DND-41 (cell line): ENCODE measurements at regions not wholly inside any gene's neighbourhood (a gene's known extent, or its start where the extent isn't known, plus 50 kb on each side); places are given as distances from the start of the nearest gene placed in this dataset.

Source experiments
- ATAC-seq: fragments of 200-7000 bp; cut with Tn5 transposase; 3 replicates; pipeline ENCODE4 v1.9.1; 2021; ENCODE audit warnings: low read depth; ENCODE audit not compliant: insufficient read depth
- DNase-seq: peaks from one replicate; pipeline ENCODE4 v3.0.0-alpha.2; 2020
- H2AFZ ChIP-seq: 2 replicates; pipeline ENCODE4 v1.6.0; 2012; ENCODE audit warnings: low read depth, low read length
- H3K27ac ChIP-seq: 2 replicates; pipeline ENCODE4 v1.5.1; 2012; ENCODE audit warnings: low read length, inconsistent platforms
- H3K27me3 ChIP-seq: fragments of 200-600 bp; sonication (generic); 2 replicates; pipeline ENCODE4 v1.6.0; 2012; ENCODE audit warnings: low read length, mild to moderate bottlenecking, inconsistent platforms; ENCODE audit not compliant: insufficient read depth, poor library complexity
- H3K36me3 ChIP-seq: 2 replicates; pipeline ENCODE4 v1.5.1; 2012; ENCODE audit warnings: low read length, inconsistent platforms; ENCODE audit not compliant: insufficient read depth
- H3K4me1 ChIP-seq: 2 replicates; pipeline ENCODE4 v1.5.1; 2012; ENCODE audit warnings: mild to moderate bottlenecking, low read length; ENCODE audit not compliant: insufficient read depth
- H3K4me2 ChIP-seq: 2 replicates; pipeline ENCODE4 v1.6.0; 2012; ENCODE audit warnings: mild to moderate bottlenecking, moderate library complexity, low read length, inconsistent platforms; ENCODE audit not compliant: insufficient read depth
- H3K4me3 ChIP-seq, 2 experiments: fragments of 200-600 bp in 1 of 2; shearing (Covaris generic) in 1 of 2; 2 replicates each; pipeline ENCODE4 v1.5.1; 2012 to 2016; ENCODE audit warnings: inconsistent platforms in 2 of 2, low read length in 2 of 2, mild to moderate bottlenecking in 2 of 2, low read depth in 1 of 2, moderate library complexity in 1 of 2
- H3K79me2 ChIP-seq: 2 replicates; pipeline ENCODE4 v1.6.0; 2012; ENCODE audit warnings: low read length, inconsistent platforms; ENCODE audit not compliant: insufficient read depth
- H3K9ac ChIP-seq: 2 replicates; pipeline ENCODE4 v1.6.0; 2012; ENCODE audit warnings: low read depth, mild to moderate bottlenecking, inconsistent platforms, low read length, moderate library complexity
- H3K9me3 ChIP-seq: 2 replicates; pipeline ENCODE4 v1.5.1; 2012; ENCODE audit warnings: low read length, moderate library complexity, mild to moderate bottlenecking, inconsistent platforms; ENCODE audit not compliant: insufficient read depth, severe bottlenecking
- H4K20me1 ChIP-seq: 2 replicates; pipeline ENCODE4 v1.6.0; 2012; ENCODE audit warnings: low read length; ENCODE audit not compliant: insufficient read depth
- CTCF ChIP-seq: IDR thresholded peaks from 2 replicates; pipeline ENCODE4 v1.5.1; 2012; ENCODE audit warnings: borderline replicate concordance, low read length, moderate library complexity, mild to moderate bottlenecking; ENCODE audit not compliant: poor library complexity, severe bottlenecking; ENCODE audit errors: extremely low read depth
- EZH2 ChIP-seq: IDR thresholded peaks from 3 replicates; pipeline ENCODE4 v1.6.1; 2012; ENCODE audit warnings: borderline replicate concordance, low read depth, mild to moderate bottlenecking, moderate library complexity, low read length, inconsistent platforms; ENCODE audit not compliant: severe bottlenecking

- Histone ChIP-seq H3K9me3 (peaks cover 7% of the 10 kb centered on the region), H3K9ac (no peak overlapping the region), H3K27me3 (no peaks in the 10 kb centered on the region), H3K36me3 (no peaks in the 10 kb centered on the region), H3K4me1 (no peaks in the 10 kb centered on the region), H3K79me2 (no peaks in the 10 kb centered on the region), H4K20me1 (no peaks in the 10 kb centered on the region), H3K4me2 (no peak overlapping the region), H3K4me3 (no peak overlapping the region), H3K27ac (no peak overlapping the region), H2AFZ (no peak overlapping the region)
- ATAC-seq (no peak), DNase-seq (no peak)
- TF ChIP-seq EZH2, result no peak
- no peak for TF ChIP-seq CTCF
These were observed 276.3 kb upstream of the TACR3 start for GRCh38 chr4:103996064-103996463.

GRCh38 chr4:103994059-103994458 is 274.3 kb upstream of the TACR3 start:
- Histone ChIP-seq H3K4me1 (no peaks in the 10 kb centered on the region), H3K9ac (no peak overlapping the region), H3K36me3 (no peaks in the 10 kb centered on the region), H3K9me3 (peaks cover 7% of the 10 kb centered on the region), H4K20me1 (no peaks in the 10 kb centered on the region), H3K27ac (no peak overlapping the region), H3K79me2 (no peaks in the 10 kb centered on the region), H3K27me3 (no peaks in the 10 kb centered on the region), H3K4me2 (no peak overlapping the region), H2AFZ (no peak overlapping the region), H3K4me3 (no peak overlapping the region)
- no peak for ATAC-seq
- no peak for DNase-seq
- TF ChIP-seq EZH2 (no peak), CTCF (peak; percentile 18)

- no peaks in the 10 kb centered on the region for H3K4me1 ChIP-seq
- DNase-seq, result no peak
- H3K79me2 ChIP-seq, result no peaks in the 10 kb centered on the region
- no peak overlapping the region for H2AFZ ChIP-seq
- H3K27me3 ChIP-seq, result no peaks in the 10 kb centered on the region
- no peaks in the 10 kb centered on the region for H3K9me3 ChIP-seq
- TF ChIP-seq CTCF (no peak), EZH2 (no peak)
- H4K20me1 ChIP-seq, result no peaks in the 10 kb centered on the region
- H3K27ac ChIP-seq, result no peak overlapping the region
- no peak for ATAC-seq
- no peaks in the 10 kb centered on the region for H3K36me3 ChIP-seq
- H3K9ac ChIP-seq, result no peak overlapping the region
- H3K4me2 ChIP-seq, result no peak overlapping the region
- H3K4me3 ChIP-seq, result no peak overlapping the region
These were observed 262.7 kb upstream of the TACR3 start for GRCh38 chr4:103982454-103982853.

GRCh38 chr4:103948244-103949018 is 228.6 kb upstream of the TACR3 start:
- Histone ChIP-seq H3K27me3 (no peaks in the 10 kb centered on the region), H3K36me3 (no peaks in the 10 kb centered on the region), H3K9me3 (peaks cover 7% of the 10 kb centered on the region), H4K20me1 (no peaks in the 10 kb centered on the region), H3K79me2 (no peaks in the 10 kb centered on the region), H3K9ac (no peak overlapping the region), H3K27ac (no peak overlapping the region), H3K4me2 (no peak overlapping the region), H3K4me1 (no peaks in the 10 kb centered on the region), H3K4me3 (no peak overlapping the region), H2AFZ (no peak overlapping the region)
- TF ChIP-seq CTCF (no peak), EZH2 (no peak)
- no peak for ATAC-seq
- no peak for DNase-seq
